ENCODE measurements at regions not wholly inside any gene's neighbourhood (a gene's known extent, or its start where the extent isn't known, plus 50 kb on each side); places are given as distances from the start of the nearest gene placed in this dataset.

DNA sequence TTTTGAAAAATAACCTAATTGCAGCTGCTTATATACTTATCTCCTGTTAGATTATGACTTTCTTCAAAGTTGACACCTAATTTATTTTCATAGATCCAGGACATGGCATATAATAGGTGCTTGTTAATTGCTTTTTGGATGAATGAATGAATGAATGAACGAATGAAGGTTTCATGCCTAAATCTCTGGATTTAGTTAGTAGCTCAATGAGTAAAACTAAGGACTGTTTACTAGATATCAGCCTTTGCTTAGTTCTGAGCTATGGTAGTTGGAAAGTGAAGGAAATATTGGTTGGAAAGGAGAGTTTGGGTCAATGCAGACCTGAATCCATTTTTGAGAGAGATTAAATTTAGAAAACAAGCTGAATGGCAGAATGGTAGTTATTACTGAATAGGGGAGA, 160.4 kb upstream of the SGO1 start:
- no peak overlapping the region for H3K27ac ChIP-seq (ENCODE audit: low read depth, low read length)
- no peaks in the 10 kb centered on the region for H3K79me2 ChIP-seq (ENCODE audit: insufficient read depth, low read length)
- ChIA-PET POLR2A (no interaction called here), RAD21 (ENCODE audit: low non-redundant PET in 1 of 2, low total read pairs in 2 of 2, uncharacterized antibody in 2 of 2, unreplicated experiment in 2 of 2) (no interaction called here), CTCF (no interaction called here)
- H3K4me1 ChIP-seq (ENCODE audit: control insufficient read depth in 1 of 2, insufficient read depth in 2 of 2, low read length in 2 of 2), result no peaks in the 10 kb centered on the region
- DNase-seq (ENCODE audit: low read depth, low spot score), result no peak
- H3K4me2 ChIP-seq (ENCODE audit: low read length), result no peak overlapping the region
- no peaks in the 10 kb centered on the region for H3K27me3 ChIP-seq (ENCODE audit: insufficient read depth, low read length)
- TF ChIP-seq RAD21 (IDR thresholded peaks at IDR 0.05; ENCODE audit: low read depth), result no peak
- no peak for TF ChIP-seq ELF1 (IDR thresholded peaks at IDR 0.05; ENCODE audit: borderline replicate concordance, low read depth)
- TF ChIP-seq, protein P1, sequence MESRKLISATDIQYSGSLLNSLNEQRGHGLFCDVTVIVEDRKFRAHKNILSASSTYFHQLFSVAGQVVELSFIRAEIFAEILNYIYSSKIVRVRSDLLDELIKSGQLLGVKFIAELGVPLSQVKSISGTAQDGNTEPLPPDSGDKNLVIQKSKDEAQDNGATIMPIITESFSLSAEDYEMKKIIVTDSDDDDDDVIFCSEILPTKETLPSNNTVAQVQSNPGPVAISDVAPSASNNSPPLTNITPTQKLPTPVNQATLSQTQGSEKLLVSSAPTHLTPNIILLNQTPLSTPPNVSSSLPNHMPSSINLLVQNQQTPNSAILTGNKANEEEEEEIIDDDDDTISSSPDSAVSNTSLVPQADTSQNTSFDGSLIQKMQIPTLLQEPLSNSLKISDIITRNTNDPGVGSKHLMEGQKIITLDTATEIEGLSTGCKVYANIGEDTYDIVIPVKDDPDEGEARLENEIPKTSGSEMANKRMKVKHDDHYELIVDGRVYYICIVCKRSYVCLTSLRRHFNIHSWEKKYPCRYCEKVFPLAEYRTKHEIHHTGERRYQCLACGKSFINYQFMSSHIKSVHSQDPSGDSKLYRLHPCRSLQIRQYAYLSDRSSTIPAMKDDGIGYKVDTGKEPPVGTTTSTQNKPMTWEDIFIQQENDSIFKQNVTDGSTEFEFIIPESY (IDR thresholded peaks at IDR 0.05; ENCODE audit: extremely low read depth, insufficient replicate concordance, low read length), result no peak
- TF ChIP-seq, protein P2, sequence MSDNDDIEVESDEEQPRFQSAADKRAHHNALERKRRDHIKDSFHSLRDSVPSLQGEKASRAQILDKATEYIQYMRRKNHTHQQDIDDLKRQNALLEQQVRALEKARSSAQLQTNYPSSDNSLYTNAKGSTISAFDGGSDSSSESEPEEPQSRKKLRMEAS (IDR thresholded peaks at IDR 0.05), result no peak
- TF ChIP-seq ZNF274 (IDR thresholded peaks at IDR 0.05; ENCODE audit: low read depth, low read length), result no peak
- no peak overlapping the region for H2AFZ ChIP-seq (ENCODE audit: low read depth, low read length, poor library complexity, severe bottlenecking)
- no peak overlapping the region for H3K9ac ChIP-seq (ENCODE audit: low read length)
- ATAC-seq, result no peak
- intact Hi-C loops (cut with micrococcal nuclease), result no loop called here
- no peaks in the 10 kb centered on the region for H3K9me3 ChIP-seq (ENCODE audit: control insufficient read depth in 1 of 2, insufficient read depth in 1 of 2, low read depth in 1 of 2, low read length in 2 of 2)
- BruUV-seq (replicated peaks), result no TSS peak
- no peaks in the 10 kb centered on the region for H3K9me2 ChIP-seq (ENCODE audit: insufficient read depth)
- no peaks in the 10 kb centered on the region for H3K36me3 ChIP-seq (ENCODE audit: control insufficient read depth in 1 of 2, insufficient read depth in 2 of 2, low read length in 2 of 2)
- H4K20me1 ChIP-seq (ENCODE audit: insufficient read depth), result no peaks in the 10 kb centered on the region
- no peak overlapping the region for H3K4me3 ChIP-seq (replicated peaks in 1 of 2; ENCODE audit: low read depth in 1 of 2, low read length in 2 of 2)

DNA sequence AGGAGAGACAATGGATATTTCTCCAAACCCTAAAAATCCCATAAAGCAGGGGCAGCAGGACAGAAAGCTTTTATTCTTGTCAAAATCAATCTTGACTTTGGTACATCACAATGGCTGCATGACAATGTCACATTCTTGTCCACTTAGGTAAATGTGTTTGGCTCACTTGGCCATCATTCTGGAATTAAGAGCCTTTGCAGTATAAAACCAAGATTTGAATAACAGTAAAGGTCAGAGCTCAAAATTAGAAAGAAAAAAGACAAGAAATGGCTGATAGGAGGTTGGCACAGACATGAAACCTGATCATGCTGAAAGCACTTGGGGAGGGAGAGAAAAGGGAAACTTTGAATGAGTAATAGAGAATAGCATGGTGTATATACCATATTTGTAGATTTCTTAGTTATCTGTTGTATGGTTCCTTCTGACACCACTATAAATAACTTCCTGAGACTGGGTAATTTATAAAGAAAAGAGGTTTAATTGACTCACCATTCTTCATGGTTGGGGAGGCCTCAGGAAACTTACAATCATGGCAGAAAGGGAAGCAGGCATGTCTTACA, 158.5 kb upstream of the SGO1 start:
- ATAC-seq (no peak), DNase-seq (ENCODE audit: low read depth, low spot score) (no peak)
- no peaks in the 10 kb centered on the region for H3K79me2 ChIP-seq (ENCODE audit: insufficient read depth, low read length)
- no peak overlapping the region for H2AFZ ChIP-seq (ENCODE audit: low read depth, low read length, poor library complexity, severe bottlenecking)
- no peak overlapping the region for H3K4me3 ChIP-seq (replicated peaks in 1 of 2; ENCODE audit: low read depth in 1 of 2, low read length in 2 of 2)
- ChIA-PET POLR2A (no interaction called here), CTCF (no interaction called here), RAD21 (ENCODE audit: low non-redundant PET in 1 of 2, low total read pairs in 2 of 2, uncharacterized antibody in 2 of 2, unreplicated experiment in 2 of 2) (no interaction called here)
- H3K27me3 ChIP-seq (ENCODE audit: insufficient read depth, low read length), result no peaks in the 10 kb centered on the region
- no peak overlapping the region for H3K4me2 ChIP-seq (ENCODE audit: low read length)
- no peak overlapping the region for H3K9ac ChIP-seq (ENCODE audit: low read length)
- no peaks in the 10 kb centered on the region for H3K4me1 ChIP-seq (ENCODE audit: control insufficient read depth in 1 of 2, insufficient read depth in 2 of 2, low read length in 2 of 2)
- TF ChIP-seq POLR2A (IDR thresholded peaks at IDR 0.05; ENCODE audit: borderline replicate concordance, extremely low read depth, insufficient read depth, insufficient read length) (no peak), POLR2AphosphoS5 (IDR thresholded peaks at IDR 0.05; ENCODE audit: low read depth, low read length) (no peak), ZFX (IDR thresholded peaks at IDR 0.05) (no peak)
- no peaks in the 10 kb centered on the region for H3K9me3 ChIP-seq (ENCODE audit: control insufficient read depth in 1 of 2, insufficient read depth in 1 of 2, low read depth in 1 of 2, low read length in 2 of 2)
- no TSS peak for BruUV-seq (replicated peaks)
- intact Hi-C loops (cut with micrococcal nuclease), result no loop called here
- H3K27ac ChIP-seq (ENCODE audit: low read depth, low read length), result no peak overlapping the region
- no peaks in the 10 kb centered on the region for H3K9me2 ChIP-seq (ENCODE audit: insufficient read depth)
- no peaks in the 10 kb centered on the region for H3K36me3 ChIP-seq (ENCODE audit: control insufficient read depth in 1 of 2, insufficient read depth in 2 of 2, low read length in 2 of 2)
- no peaks in the 10 kb centered on the region for H4K20me1 ChIP-seq (ENCODE audit: insufficient read depth)

Data from HCT116 (cell line).